Activated naive CD8-positive, alpha-beta T cell treated with anti-CD3 and anti-CD28 coated beads, Interleukin-2, amount 10 ng/mL, durations not matched to agents 7 days and 5 days (primary cell): ENCODE measurements at regions not wholly inside any gene's neighbourhood (a gene's known extent, or its start where the extent isn't known, plus 50 kb on each side); places are given as distances from the start of the nearest gene placed in this dataset.
A peak's percentile ranks its signal among the peaks of the same experiment; 100 is the strongest.

ENCODE experiments used
- ATAC-seq: fragments of 150-1000 bp; cut with Tn5 transposase; one replicate; pipeline ENCODE4 v1.10.0; 2021; ENCODE audit warnings: low read depth, moderate library complexity
- POLR2A ChIA-PET: fragments of 350-600 bp; sonication (Branson Sonifier 250); formaldehyde crosslinking; loops from one replicate; lab custom pipeline; 2021; ENCODE audit warnings: antibody characterized with exemption; lab: Charles Lee
- DNase-seq: peaks from one replicate; pipeline ENCODE4 v3.0.0; 2021
- H3K27ac Mint-ChIP-seq: one replicate; pipeline ENCODE4 v1.8.0; 2022; ENCODE audit warnings: mild to moderate bottlenecking, mixed read lengths
- H3K27me3 Mint-ChIP-seq: one replicate; pipeline ENCODE4 v1.8.0; 2022; ENCODE audit warnings: mild to moderate bottlenecking, moderate library complexity, mixed read lengths
- H3K36me3 Mint-ChIP-seq: one replicate; pipeline ENCODE4 v1.8.0; 2021; ENCODE audit warnings: mild to moderate bottlenecking, mixed read lengths
- H3K4me1 Mint-ChIP-seq: one replicate; pipeline ENCODE4 v1.8.0; 2021; ENCODE audit warnings: mixed read lengths
- H3K4me3 Mint-ChIP-seq: one replicate; pipeline ENCODE4 v1.8.0; 2022; ENCODE audit warnings: mild to moderate bottlenecking, moderate library complexity, mixed read lengths
- H3K9me3 Mint-ChIP-seq: one replicate; pipeline ENCODE4 v1.8.0; 2021; ENCODE audit warnings: mixed read lengths

DNA sequence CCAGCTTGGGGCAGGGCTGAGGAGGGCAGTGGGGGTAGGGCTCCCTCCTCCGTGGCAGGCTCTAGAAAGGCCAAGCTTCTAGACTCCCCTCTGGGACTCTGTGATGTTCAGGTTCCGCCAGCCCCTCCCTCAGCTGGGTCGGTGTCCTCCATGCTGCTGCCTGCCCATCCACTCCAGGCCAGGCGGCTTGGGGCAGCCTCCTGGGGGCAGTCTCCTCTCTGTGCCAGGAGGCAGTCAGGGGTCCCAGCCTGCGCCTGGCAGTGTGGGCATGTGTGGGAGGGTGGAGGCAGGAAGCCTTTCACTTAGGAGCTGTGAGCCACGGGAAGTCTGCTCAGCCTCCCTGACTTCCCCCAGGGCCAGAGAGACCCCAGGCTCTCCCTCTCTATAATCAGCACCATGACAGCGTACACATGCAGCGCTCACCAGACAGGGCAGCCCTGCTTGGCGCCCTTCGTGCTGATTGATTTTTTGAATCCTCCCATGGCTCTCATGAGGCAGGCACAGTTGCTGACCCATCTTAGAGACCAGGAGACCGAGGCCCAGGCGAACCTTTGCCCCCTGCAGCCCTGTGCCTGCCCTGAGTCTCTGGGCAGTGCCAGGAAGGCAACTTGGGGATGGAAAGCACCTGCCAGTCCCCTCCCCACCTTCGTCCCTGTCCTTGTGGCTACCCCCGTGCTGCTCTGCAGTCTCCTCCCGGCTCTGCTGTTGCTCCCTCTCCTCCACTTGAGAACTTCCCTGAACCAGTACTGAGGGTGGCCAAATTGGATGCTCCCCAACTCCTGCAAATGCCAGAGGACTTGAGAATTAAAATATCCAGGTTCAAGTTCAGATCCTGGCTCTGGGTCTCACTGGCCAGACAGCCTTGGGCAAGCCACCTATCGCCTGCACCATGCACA is 234.7 kb upstream of the GSE1 start:
- Mint-ChIP-seq H3K9me3 (peaks cover 3% of the 10 kb centered on the region), H3K4me1 (peaks cover 3% of the 10 kb centered on the region), H3K27me3 (peaks cover 7% of the 10 kb centered on the region), H3K4me3 (no peak overlapping the region), H3K36me3 (no peaks in the 10 kb centered on the region), H3K27ac (no peak overlapping the region)
- POLR2A ChIA-PET: no interaction called here
- ATAC-seq (no peak), DNase-seq (no peak)

DNA sequence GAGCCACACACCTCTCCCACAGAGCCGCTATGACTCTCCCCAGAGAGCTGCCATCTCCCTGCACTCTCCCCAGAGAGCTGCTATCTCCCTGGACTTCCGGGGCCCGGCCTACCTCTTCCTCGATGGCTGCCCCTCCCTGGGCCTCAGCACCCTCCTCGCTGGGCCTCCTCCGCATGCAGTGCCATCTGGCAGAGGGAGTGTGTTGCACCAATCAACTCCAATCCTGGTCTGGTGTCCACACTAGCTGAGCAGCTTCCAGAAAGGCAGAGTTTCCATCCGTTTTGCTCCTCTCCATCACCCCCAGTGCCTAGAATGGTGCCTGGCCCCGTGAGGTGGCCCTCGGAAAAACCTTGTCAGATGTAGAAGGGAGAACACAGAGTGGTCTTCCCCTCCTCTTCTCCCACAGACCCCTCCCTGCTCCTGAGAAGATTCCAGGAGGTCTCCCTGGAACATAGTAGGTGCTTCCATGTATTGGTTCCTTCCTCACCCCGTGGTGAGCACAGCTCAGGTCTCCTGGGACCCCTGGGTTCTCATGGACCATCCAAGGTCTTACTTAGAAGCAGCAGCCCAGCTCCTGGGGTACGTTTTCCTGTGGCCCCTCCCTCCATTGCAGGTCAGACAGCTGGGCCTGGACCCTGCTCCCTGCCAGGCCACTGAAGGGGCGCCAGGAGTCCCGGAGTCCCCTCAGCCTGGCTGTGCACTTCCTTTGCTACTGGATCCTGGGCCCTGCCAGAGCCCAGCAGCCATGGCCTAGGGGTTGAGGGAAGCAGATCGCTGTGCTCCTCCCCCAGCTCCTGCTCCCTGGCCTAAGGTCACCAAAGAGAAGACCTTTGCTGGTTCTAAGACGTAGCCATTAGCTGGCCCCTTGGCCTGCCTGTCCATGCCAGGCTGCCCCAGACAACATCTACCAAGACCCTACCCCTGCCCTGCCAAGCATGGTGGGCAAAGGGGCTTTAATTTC is 233.8 kb upstream of the GSE1 start:
- no peak for DNase-seq
- H3K9me3 Mint-ChIP-seq: peaks cover 3% of the 10 kb centered on the region
- ATAC-seq: no peak
- H3K4me3 Mint-ChIP-seq: no peak overlapping the region
- no peaks in the 10 kb centered on the region for H3K36me3 Mint-ChIP-seq
- H3K27ac Mint-ChIP-seq: no peak overlapping the region
- H3K27me3 Mint-ChIP-seq: peaks cover 7% of the 10 kb centered on the region
- H3K4me1 Mint-ChIP-seq: peaks cover 3% of the 10 kb centered on the region
- POLR2A ChIA-PET: no interaction called here

DNA sequence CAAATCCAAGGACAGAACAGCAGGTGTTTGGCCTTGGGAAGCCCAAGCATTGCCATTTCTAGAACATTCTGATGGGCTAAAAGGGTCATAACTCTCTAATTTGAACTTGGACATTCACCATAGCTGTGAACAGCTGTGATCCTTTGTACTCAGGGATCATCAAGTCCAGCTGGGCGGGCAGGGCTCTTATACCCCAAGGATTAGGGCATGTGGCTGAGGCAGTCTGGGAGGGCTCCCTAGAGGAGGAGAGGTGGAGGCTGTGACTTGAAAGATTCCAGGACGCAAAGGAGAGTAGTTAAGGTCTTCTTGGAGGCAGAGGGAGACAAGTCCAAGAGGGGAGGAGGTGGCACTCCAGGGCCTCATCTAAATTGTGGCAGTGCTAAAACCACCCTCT is 233.1 kb upstream of the GSE1 start:
- Mint-ChIP-seq H3K36me3 (no peaks in the 10 kb centered on the region), H3K4me1 (peaks cover 3% of the 10 kb centered on the region), H3K9me3 (peaks cover 3% of the 10 kb centered on the region), H3K4me3 (no peak overlapping the region), H3K27me3 (peaks cover 8% of the 10 kb centered on the region), H3K27ac (no peak overlapping the region)
- POLR2A ChIA-PET: no interaction called here
- DNase-seq: no peak
- no peak for ATAC-seq

DNA sequence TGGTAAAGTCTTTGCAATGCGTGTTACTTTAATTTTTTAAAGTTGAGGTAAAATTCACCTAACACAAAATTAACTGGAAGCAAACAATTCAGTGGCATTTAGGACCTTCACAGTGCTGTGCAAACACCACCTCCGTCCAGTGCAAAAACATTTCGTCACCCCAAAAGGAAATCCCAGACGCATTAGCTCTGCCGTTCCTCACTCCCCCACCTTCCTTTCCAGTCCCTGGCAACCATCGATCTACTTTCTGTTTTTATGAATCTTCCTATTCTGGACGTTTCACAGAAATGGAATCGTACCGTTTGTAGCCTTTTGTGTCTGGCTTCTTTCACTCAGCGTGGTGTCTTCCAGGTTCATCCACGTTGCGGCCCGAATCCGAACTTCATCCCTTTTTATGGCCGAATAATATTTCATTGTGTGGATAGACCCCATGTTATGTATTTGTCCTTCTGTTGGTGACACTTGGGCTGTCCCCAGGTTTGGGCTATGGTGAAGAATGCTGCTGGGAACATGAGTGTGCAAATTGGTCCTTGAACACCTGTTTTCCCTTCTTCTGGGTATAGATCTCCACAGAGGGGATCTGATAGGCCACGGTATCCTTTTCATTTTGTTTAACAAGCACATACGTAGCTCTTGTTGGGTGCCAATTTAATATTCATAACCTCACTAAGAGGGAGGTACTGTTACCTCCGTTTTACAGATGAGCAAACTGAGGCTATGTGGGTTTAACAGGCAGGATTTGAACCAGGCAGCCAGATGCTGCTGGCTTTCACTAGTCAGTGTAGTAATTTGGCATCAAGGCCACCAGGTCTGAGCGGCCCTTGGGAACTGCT is 232.0 kb upstream of the GSE1 start:
- POLR2A ChIA-PET: no interaction called here
- DNase-seq (no peak), ATAC-seq (no peak)
- H3K27ac Mint-ChIP-seq: no peak overlapping the region
- peaks cover 3% of the 10 kb centered on the region for H3K9me3 Mint-ChIP-seq
- peaks cover 3% of the 10 kb centered on the region for H3K4me1 Mint-ChIP-seq
- no peaks in the 10 kb centered on the region for H3K36me3 Mint-ChIP-seq
- H3K4me3 Mint-ChIP-seq: no peak overlapping the region
- peaks cover 8% of the 10 kb centered on the region for H3K27me3 Mint-ChIP-seq

DNA sequence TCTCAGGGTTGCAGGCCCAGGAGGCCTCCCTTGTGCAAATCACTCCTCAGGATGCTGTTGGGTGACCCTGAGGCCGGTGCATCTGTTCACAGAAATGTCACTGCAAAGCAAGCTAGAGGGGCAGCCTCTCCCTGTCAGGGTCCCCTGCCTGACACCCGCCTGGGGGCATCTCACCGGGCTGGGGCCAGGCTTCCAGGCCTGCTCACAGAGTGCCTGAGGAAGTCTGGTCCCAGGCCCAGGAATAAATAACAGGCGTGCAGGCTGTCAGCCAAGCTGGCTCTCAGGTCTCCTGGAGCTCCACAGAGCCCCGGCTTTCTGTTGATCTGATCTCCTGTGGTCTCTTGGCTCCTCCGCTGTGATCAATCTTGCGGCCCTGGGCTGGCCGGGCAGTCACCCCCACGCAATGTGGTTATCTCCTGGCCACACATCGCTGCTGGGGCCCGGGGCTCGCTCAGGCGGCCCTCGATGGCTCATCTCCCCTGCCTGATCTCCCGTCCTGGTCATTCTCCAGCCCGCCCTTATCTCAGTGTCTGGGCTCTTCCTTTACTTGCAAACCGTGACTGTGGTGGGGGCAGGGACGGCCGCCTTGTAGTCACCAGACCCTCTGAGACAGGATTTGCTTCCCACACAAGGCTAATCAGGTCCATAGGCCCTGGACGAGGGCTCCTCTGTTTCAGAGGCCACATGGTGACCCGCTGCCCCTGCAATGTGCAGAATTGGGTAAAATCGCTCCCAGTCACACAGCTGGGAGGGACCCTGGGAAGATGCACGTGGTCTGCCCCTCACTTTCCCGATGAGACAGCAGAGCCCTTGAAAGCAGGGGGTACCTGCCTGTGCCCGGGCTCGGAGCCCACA is 231.2 kb upstream of the GSE1 start:
- DNase-seq (no peak), ATAC-seq (no peak)
- no peak overlapping the region for H3K4me3 Mint-ChIP-seq
- peaks cover 3% of the 10 kb centered on the region for H3K4me1 Mint-ChIP-seq
- no peaks in the 10 kb centered on the region for H3K36me3 Mint-ChIP-seq
- no peak overlapping the region for H3K27ac Mint-ChIP-seq
- H3K9me3 Mint-ChIP-seq: peaks cover 3% of the 10 kb centered on the region
- POLR2A ChIA-PET: no interaction called here
- H3K27me3 Mint-ChIP-seq: peaks cover 8% of the 10 kb centered on the region

DNA sequence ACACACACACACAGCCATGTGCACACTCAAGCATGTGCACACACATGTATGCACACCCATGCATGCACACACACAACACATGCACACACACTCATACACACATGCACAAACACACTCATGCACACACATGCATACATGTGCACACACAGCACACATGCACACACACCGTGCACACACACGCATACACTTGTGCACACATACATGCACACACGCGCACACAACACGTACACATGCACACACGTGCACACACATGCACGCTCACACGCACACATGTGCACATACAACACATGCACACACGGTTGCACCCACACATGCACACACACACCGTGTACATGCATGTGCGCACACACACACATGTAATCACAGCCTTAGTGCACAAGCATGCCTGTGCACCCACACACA is 230.4 kb upstream of the GSE1 start:
- POLR2A ChIA-PET: no interaction called here

DNA sequence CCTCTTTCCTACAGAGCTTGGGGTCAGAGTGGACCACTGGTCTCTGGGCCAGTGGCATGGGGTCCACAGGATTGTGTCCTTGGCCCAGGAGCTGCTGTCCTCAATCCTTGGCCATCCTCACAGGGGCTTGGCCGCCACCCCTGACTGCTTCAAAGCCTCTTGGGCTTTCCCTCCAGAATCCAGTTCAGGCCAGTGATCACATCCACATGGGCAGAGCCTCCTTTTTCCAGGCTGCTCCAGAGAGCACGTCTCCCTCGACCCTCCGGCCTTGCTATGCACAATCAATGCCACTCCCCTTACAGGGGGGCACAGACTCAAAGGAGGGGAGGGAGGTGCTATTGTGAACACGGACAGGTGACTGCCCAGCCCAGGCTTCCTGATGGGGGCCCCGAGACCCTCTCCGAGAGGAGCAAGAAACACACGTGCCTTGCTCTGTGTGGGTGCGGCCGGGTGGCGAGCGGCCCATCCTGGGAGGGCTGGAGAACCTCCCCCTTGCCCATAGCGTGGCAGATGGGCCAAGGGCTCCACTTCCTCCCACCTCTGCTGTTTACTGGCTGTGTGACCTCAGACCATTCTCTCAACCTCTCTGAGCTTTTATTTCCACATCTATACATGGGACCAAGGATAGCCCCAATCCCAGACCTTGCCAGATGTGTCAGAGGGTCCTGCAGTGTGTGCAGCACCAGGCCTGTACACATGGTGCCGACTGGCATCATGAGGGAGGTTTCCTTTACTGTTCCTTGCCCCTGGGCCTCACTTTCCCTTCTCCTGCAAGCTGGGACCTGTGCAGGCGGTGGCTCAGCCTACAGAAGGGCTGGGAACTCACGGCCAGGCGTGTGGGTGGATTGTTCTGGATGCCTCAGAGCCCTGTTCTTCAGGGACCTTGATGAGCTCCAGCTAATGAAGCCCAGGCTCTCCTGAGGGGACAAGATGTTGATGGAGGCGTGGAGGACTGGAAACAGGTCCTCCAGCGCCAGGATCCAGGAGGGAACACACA is 229.0 kb upstream of the GSE1 start:
- peak; percentile 16 for DNase-seq
- no peak for ATAC-seq
- Mint-ChIP-seq H3K4me1 (peaks cover 1% of the 10 kb centered on the region), H3K4me3 (no peak overlapping the region), H3K27me3 (peaks cover 2% of the 10 kb centered on the region), H3K27ac (no peak overlapping the region), H3K36me3 (no peaks in the 10 kb centered on the region), H3K9me3 (peaks cover 3% of the 10 kb centered on the region)
- POLR2A ChIA-PET: no interaction called here

More for the DNA sequence above, 230.4 kb upstream of the GSE1 start:
- DNase-seq (no peak), ATAC-seq (no peak)
- H3K27ac Mint-ChIP-seq: no peak overlapping the region
- peaks cover 1% of the 10 kb centered on the region for H3K4me1 Mint-ChIP-seq
- H3K4me3 Mint-ChIP-seq: no peak overlapping the region
- H3K36me3 Mint-ChIP-seq: no peaks in the 10 kb centered on the region
- H3K9me3 Mint-ChIP-seq: peaks cover 3% of the 10 kb centered on the region
- H3K27me3 Mint-ChIP-seq: peaks cover 5% of the 10 kb centered on the region

DNA sequence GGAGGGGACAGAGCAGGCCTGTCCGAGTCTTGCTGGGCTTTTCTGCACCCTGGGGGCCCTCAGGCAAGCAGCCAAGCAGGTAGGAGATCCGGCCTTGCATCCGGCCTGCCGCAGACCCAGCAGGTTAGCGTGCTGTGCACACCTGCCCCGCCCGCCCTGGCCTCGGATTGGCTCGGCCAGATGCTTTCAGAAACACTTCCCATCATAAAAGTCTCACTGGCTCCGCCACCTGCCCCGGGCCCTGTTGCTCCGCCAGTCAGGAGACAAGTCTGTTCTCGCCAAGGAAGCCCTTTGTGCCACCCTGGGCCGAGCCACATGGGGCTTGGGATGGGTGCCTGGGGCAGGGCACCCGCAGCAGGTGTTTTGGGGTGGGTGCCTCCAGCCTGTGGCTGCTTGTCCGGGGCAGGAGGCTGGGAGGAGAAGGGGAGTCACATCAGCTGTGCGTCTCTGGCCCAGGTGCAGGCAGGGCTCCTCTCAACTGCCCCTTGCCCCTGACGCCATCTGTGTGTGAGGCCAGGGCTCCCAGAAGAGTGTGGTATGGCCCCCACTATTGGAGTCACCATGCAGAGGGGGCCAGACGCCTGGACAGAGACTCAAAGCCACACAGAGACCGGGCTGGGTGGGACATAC is 228.2 kb upstream of the GSE1 start:
- no peak overlapping the region for H3K4me3 Mint-ChIP-seq
- H3K9me3 Mint-ChIP-seq: peaks cover 3% of the 10 kb centered on the region
- POLR2A ChIA-PET: no interaction called here
- H3K27me3 Mint-ChIP-seq: peaks cover 2% of the 10 kb centered on the region
- no peak overlapping the region for H3K27ac Mint-ChIP-seq
- H3K36me3 Mint-ChIP-seq: no peaks in the 10 kb centered on the region
- DNase-seq (peak; percentile 26), ATAC-seq (no peak)
- peaks cover 1% of the 10 kb centered on the region for H3K4me1 Mint-ChIP-seq

DNA sequence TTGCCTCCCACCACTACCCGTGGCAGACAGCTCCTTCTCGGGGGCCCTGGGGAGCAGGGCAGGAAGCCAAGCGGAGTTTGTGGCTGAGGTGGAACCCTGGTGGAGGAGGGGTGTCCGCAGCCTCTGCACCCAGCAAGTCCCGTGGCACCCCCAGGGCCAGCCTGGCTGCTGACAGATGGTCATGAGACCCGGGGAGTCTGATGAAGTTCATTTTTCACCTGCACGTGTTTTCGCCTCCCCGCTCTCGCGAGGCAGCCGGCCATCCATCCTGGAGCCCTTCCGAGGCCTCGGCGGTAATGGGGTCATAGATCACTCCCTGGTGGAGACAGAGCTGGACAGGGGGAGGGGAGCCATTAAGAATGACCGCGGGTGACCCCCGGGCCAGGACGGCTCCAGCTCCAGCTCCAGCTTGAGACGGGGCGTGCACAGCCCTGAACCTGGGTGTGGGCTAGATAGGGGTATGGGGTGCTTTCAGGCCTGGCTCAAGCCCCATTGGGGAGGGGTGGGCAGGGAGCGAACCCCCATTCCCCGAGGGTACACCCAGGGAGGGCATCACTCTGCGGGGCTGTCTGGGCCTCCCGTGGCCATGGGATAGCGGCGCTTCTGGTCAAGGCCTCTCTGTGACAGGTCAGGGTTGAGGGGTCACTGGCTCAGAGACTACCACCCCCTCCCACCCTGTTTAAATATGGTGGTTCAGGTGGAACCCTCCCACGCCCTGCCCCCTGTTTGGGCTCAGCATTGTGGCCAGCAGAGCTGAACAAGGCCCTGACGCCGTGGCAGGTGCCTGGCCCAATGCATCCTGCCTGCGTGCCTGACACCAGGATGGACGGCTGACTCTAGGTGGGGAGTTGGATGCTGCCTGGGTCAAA is 227.4 kb upstream of the GSE1 start:
- POLR2A ChIA-PET: no interaction called here
- DNase-seq (peak; percentile 24), ATAC-seq (no peak)
- Mint-ChIP-seq H3K27me3 (peaks cover 2% of the 10 kb centered on the region), H3K4me3 (no peak overlapping the region), H3K4me1 (peaks cover 1% of the 10 kb centered on the region), H3K36me3 (no peaks in the 10 kb centered on the region), H3K9me3 (peaks cover 3% of the 10 kb centered on the region), H3K27ac (no peak overlapping the region)

DNA sequence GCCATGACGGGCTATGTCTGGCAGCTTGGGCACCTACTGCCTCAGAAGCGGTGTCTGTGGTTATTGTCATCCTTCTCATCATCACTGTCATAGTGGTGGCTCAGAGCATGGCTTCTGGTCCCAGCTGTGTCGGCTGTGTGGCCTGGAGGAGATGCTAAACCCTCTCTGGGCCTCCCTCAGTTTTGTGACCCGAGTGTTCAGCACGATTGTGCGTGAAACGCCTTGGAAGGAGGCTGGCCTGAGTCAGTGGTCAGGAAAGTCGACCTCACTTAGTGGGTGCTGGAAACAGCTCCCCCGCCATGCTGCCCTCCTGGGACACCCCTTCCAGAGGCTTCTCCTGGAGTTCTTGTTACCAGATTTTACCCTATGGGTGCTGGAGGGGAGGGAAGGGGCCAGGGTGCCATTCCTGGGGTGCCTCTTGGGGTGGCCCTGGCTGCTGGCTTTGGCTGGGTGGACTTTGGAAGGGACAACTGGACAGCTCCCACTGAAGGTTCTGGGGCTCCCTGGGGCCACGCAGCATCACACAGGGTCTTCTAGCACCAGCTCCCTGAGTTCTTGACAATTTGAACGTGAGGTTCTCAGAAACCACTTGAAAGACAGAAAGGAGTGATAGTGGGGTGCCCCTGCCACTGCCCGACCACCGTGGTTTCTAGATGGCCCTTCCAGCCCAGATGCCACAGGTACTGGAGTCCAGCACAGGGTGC is 226.5 kb upstream of the GSE1 start:
- no peak overlapping the region for H3K27ac Mint-ChIP-seq
- peaks cover 2% of the 10 kb centered on the region for H3K27me3 Mint-ChIP-seq
- H3K9me3 Mint-ChIP-seq: peaks cover 3% of the 10 kb centered on the region
- no peaks in the 10 kb centered on the region for H3K36me3 Mint-ChIP-seq
- H3K4me3 Mint-ChIP-seq: no peak overlapping the region
- peaks cover 1% of the 10 kb centered on the region for H3K4me1 Mint-ChIP-seq
- POLR2A ChIA-PET: no interaction called here
- ATAC-seq (no peak), DNase-seq (peak; percentile 15)
